HEK293 (cell line): ENCODE measurements at regions not wholly inside any gene's neighbourhood (a gene's known extent, or its start where the extent isn't known, plus 50 kb on each side); places are given as distances from the start of the nearest gene placed in this dataset.

ENCODE experiments used
- BCL11A ChIP-seq: fragments of 450-650 bp; formaldehyde crosslinking; IDR thresholded peaks from 2 replicates; pipeline ENCODE4 v1.5.1; 2016; ENCODE audit warnings: low read depth, missing biosample characterization, missing genetic modification characterization
- EGR2 ChIP-seq: fragments of 450-650 bp; formaldehyde crosslinking; IDR thresholded peaks from 2 replicates; pipeline ENCODE4 v1.5.1; 2016; ENCODE audit warnings: low read depth, missing biosample characterization, missing genetic modification characterization
- FEZF1 ChIP-seq: fragments of 450-650 bp; formaldehyde crosslinking; IDR thresholded peaks from 2 replicates; pipeline ENCODE4 v1.5.1; 2016; ENCODE audit warnings: missing biosample characterization, missing genetic modification characterization
- GLIS1 ChIP-seq: fragments of 450-650 bp; formaldehyde crosslinking; IDR thresholded peaks from 2 replicates; pipeline ENCODE4 v1.5.1; 2016; ENCODE audit warnings: missing biosample characterization, missing genetic modification characterization
- HOXC10 ChIP-seq: sonication (generic); formaldehyde crosslinking; IDR thresholded peaks from 2 replicates; pipeline ENCODE4 v1.8.1; 2023; ENCODE audit warnings: mild to moderate bottlenecking, missing genetic modification reagents
- IKZF3 ChIP-seq: fragments of 450-650 bp; IDR thresholded peaks from 2 replicates; pipeline ENCODE4 v1.5.0; 2018; ENCODE audit warnings: missing biosample characterization, mild to moderate bottlenecking, missing genetic modification characterization, moderate library complexity
- KLF10 ChIP-seq: fragments of 450-650 bp; IDR thresholded peaks from 2 replicates; pipeline ENCODE4 v1.5.1; 2018; ENCODE audit warnings: missing biosample characterization, mild to moderate bottlenecking, missing genetic modification characterization
- MEIS1 ChIP-seq: sonication (generic); formaldehyde crosslinking; IDR thresholded peaks from 2 replicates; pipeline ENCODE4 v1.8.1; 2022; ENCODE audit warnings: missing genetic modification reagents, mild to moderate bottlenecking, borderline replicate concordance
- MZF1 ChIP-seq: fragments of 450-650 bp; formaldehyde crosslinking; IDR thresholded peaks from 2 replicates; pipeline ENCODE4 v1.5.1; 2017; ENCODE audit warnings: missing biosample characterization, missing genetic modification characterization, borderline replicate concordance
- RBAK ChIP-seq: fragments of 450-650 bp; formaldehyde crosslinking; IDR thresholded peaks from 2 replicates; pipeline ENCODE4 v1.5.1; 2016; ENCODE audit warnings: missing biosample characterization, missing genetic modification characterization
- REPIN1 ChIP-seq: fragments of 450-650 bp; formaldehyde crosslinking; IDR thresholded peaks from 2 replicates; pipeline ENCODE4 v1.5.1; 2017; ENCODE audit warnings: missing biosample characterization, missing genetic modification characterization, low read depth
- SP2 ChIP-seq: fragments of 450-650 bp; formaldehyde crosslinking; IDR thresholded peaks from 2 replicates; pipeline ENCODE4 v1.5.1; 2016; ENCODE audit warnings: missing biosample characterization, missing genetic modification characterization
- TCF7L2 ChIP-seq: IDR thresholded peaks from 2 replicates; pipeline ENCODE4 v1.6.1; 2011; ENCODE audit warnings: low read depth, mild to moderate bottlenecking, inconsistent platforms, low read length, moderate library complexity, borderline replicate concordance
- TRIM28 ChIP-seq: IDR thresholded peaks from 2 replicates; pipeline ENCODE4 v1.6.1; 2011; ENCODE audit warnings: low read length, control low read depth, borderline replicate concordance
- YY2 ChIP-seq: fragments of 450-650 bp; formaldehyde crosslinking; IDR thresholded peaks from 2 replicates; pipeline ENCODE4 v1.5.1; 2016; ENCODE audit warnings: missing biosample characterization, missing genetic modification characterization
- ZBTB1 ChIP-seq: fragments of 450-650 bp; formaldehyde crosslinking; IDR thresholded peaks from 2 replicates; pipeline ENCODE4 v1.5.1; 2016; ENCODE audit warnings: missing biosample characterization, missing genetic modification characterization
- ZBTB20 ChIP-seq: fragments of 450-650 bp; formaldehyde crosslinking; IDR thresholded peaks from 2 replicates; pipeline ENCODE4 v1.5.1; 2016; ENCODE audit warnings: missing biosample characterization, missing genetic modification characterization
- ZEB2 ChIP-seq: fragments of 450-650 bp; formaldehyde crosslinking; IDR thresholded peaks from 2 replicates; pipeline ENCODE4 v1.5.1; 2016; ENCODE audit warnings: missing biosample characterization, missing genetic modification characterization
- ZFHX2 ChIP-seq: fragments of 450-650 bp; formaldehyde crosslinking; conservative IDR thresholded peaks from 2 replicates; pipeline ENCODE4 v1.5.1; 2016; ENCODE audit warnings: missing biosample characterization, missing genetic modification characterization
- ZFP3 ChIP-seq: fragments of 450-650 bp; formaldehyde crosslinking; IDR thresholded peaks from 2 replicates; pipeline ENCODE4 v1.5.1; 2016; ENCODE audit warnings: low read depth, missing biosample characterization, missing genetic modification characterization
- ZFP37 ChIP-seq: fragments of 450-650 bp; formaldehyde crosslinking; IDR thresholded peaks from 2 replicates; pipeline ENCODE4 v1.5.1; 2016; ENCODE audit warnings: missing biosample characterization, missing genetic modification characterization
- ZFP69B ChIP-seq: fragments of 450-650 bp; formaldehyde crosslinking; IDR thresholded peaks from 2 replicates; pipeline ENCODE4 v1.5.1; 2016; ENCODE audit warnings: missing biosample characterization, missing genetic modification characterization
- ZIC2 ChIP-seq: fragments of 450-650 bp; formaldehyde crosslinking; IDR thresholded peaks from 2 replicates; pipeline ENCODE4 v1.5.1; 2016; ENCODE audit warnings: missing biosample characterization, missing genetic modification characterization
- ZNF146 ChIP-seq: fragments of 450-650 bp; formaldehyde crosslinking; IDR thresholded peaks from 2 replicates; pipeline ENCODE4 v1.5.1; 2016; ENCODE audit warnings: missing biosample characterization, missing genetic modification characterization
- ZNF221 ChIP-seq: fragments of 450-650 bp; formaldehyde crosslinking; IDR thresholded peaks from 2 replicates; pipeline ENCODE4 v1.5.1; 2017; ENCODE audit warnings: missing biosample characterization, missing genetic modification characterization, borderline replicate concordance
- ZNF335 ChIP-seq: fragments of 450-650 bp; formaldehyde crosslinking; conservative IDR thresholded peaks from 2 replicates; pipeline ENCODE4 v1.5.1; 2016; ENCODE audit warnings: missing biosample characterization, missing genetic modification characterization
- ZNF350 ChIP-seq: fragments of 450-650 bp; formaldehyde crosslinking; IDR thresholded peaks from 2 replicates; pipeline ENCODE4 v1.5.0; 2017; ENCODE audit warnings: missing biosample characterization, mild to moderate bottlenecking, missing genetic modification characterization
- ZNF37A ChIP-seq: fragments of 450-650 bp; IDR thresholded peaks from 2 replicates; pipeline ENCODE4 v1.5.1; 2018; ENCODE audit warnings: missing biosample characterization, missing genetic modification characterization
- ZNF394 ChIP-seq: fragments of 450-650 bp; formaldehyde crosslinking; IDR thresholded peaks from 2 replicates; pipeline ENCODE4 v1.5.1; 2016; ENCODE audit warnings: missing biosample characterization, missing genetic modification characterization, mild to moderate bottlenecking, moderate library complexity, borderline replicate concordance
- ZNF426 ChIP-seq: fragments of 450-650 bp; formaldehyde crosslinking; IDR thresholded peaks from 2 replicates; pipeline ENCODE4 v1.5.1; 2017; ENCODE audit warnings: missing biosample characterization, missing genetic modification characterization, mild to moderate bottlenecking, inconsistent platforms, moderate library complexity
- ZNF433 ChIP-seq: fragments of 450-650 bp; formaldehyde crosslinking; IDR thresholded peaks from 2 replicates; pipeline ENCODE4 v1.5.1; 2016; ENCODE audit warnings: missing biosample characterization, missing genetic modification characterization, low read depth
- ZNF530 ChIP-seq: fragments of 450-650 bp; formaldehyde crosslinking; IDR thresholded peaks from 2 replicates; pipeline ENCODE4 v1.5.1; 2016; ENCODE audit warnings: low read depth, missing biosample characterization, missing genetic modification characterization
- ZNF629 ChIP-seq: fragments of 450-650 bp; formaldehyde crosslinking; IDR thresholded peaks from 2 replicates; pipeline ENCODE4 v1.5.1; 2017; ENCODE audit warnings: missing biosample characterization, missing genetic modification characterization
- ZNF670 ChIP-seq: fragments of 450-650 bp; formaldehyde crosslinking; IDR thresholded peaks from 2 replicates; pipeline ENCODE4 v1.5.1; 2016; ENCODE audit warnings: missing biosample characterization, missing genetic modification characterization, low read depth
- ZNF76 ChIP-seq: fragments of 450-650 bp; formaldehyde crosslinking; IDR thresholded peaks from 2 replicates; pipeline ENCODE4; 2016; ENCODE audit warnings: low read depth, missing biosample characterization, missing genetic modification characterization, borderline replicate concordance
- ZNF776 ChIP-seq: fragments of 450-650 bp; formaldehyde crosslinking; IDR thresholded peaks from 2 replicates; pipeline ENCODE4 v1.5.0; 2017; ENCODE audit warnings: missing biosample characterization, missing genetic modification characterization, borderline replicate concordance
- ZNF777 ChIP-seq: fragments of 450-650 bp; formaldehyde crosslinking; IDR thresholded peaks from 2 replicates; pipeline ENCODE4 v1.5.1; 2017; ENCODE audit warnings: missing biosample characterization, missing genetic modification characterization, borderline replicate concordance
- ZNF791 ChIP-seq: fragments of 450-650 bp; formaldehyde crosslinking; IDR thresholded peaks from 2 replicates; pipeline ENCODE4 v1.5.1; 2016; ENCODE audit warnings: missing biosample characterization, missing genetic modification characterization
- ZSCAN23 ChIP-seq: fragments of 450-650 bp; formaldehyde crosslinking; IDR thresholded peaks from 2 replicates; pipeline ENCODE4 v1.5.1; 2016; ENCODE audit warnings: missing biosample characterization, missing genetic modification characterization
- ZSCAN30 ChIP-seq: fragments of 450-650 bp; IDR thresholded peaks from 2 replicates; pipeline ENCODE4 v1.5.1; 2018; ENCODE audit warnings: missing biosample characterization, mild to moderate bottlenecking, missing genetic modification characterization, moderate library complexity
- TF ChIP-seq, protein P1 (sequence below): fragments of 450-650 bp; IDR thresholded peaks from 2 replicates; pipeline ENCODE4 v1.5.1; 2018; ENCODE audit warnings: missing biosample characterization, mild to moderate bottlenecking, missing genetic modification characterization
- TF ChIP-seq, protein P2 (sequence below): fragments of 450-650 bp; formaldehyde crosslinking; IDR thresholded peaks from 2 replicates; pipeline ENCODE4 v1.5.1; 2017; ENCODE audit warnings: missing biosample characterization, missing genetic modification characterization

DNA sequence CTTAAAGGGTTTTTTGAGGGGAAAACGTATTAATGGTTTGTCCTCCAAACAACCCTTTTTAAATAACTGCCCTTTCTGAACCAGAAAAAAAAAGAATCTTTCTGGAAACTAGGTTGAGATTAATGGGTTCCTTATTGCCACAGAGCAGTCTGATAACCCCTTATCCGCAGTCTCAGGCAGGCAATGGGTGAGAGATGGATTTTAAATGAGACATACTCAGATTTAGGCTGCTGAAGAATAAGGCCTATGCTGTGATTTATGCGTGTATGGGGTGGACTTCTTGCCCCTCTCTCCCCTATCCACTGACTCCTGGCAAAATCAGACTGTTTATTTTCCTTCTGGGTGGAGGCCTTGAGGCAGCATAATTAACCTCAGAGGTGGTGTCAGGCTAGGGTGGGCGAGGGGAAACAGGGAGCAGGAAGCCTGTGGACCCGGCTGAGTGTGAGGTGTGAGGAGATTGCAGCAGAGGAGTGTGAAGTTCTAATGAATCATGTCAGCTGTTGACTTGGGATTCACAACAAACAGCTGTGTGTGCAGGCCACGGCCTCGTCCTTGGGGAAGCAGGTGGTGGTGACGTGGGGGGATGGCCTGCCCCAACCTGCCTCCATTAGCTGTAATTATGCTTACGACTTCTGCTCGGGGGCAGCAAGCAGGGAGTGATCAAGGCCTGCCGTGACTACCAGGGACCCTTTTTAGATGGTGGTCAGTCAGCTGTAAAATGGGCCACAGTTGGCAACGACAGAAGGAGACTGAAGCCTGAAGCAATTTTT, 196.4 kb downstream of the SEMA6A start (continued):
- no peak for TF ChIP-seq ZNF146 (tag by site-specific recombination)
- no peak for TF ChIP-seq ZNF350 (tag by site-specific recombination)
- TF ChIP-seq FEZF1, result peak; percentile 93
- no peak for TF ChIP-seq MZF1 (tag by site-specific recombination)
- no peak for TF ChIP-seq YY2
- no peak; the same call in 1 of the 2 replicates for TF ChIP-seq ZFP3 (tag by site-specific recombination)
- TF ChIP-seq TCF7L2, result peak; percentile 63; the same call in 1 of the 2 replicates
- no peak for TF ChIP-seq RBAK (tag by site-specific recombination)
- TF ChIP-seq GLIS1 (tag by site-specific recombination), result no peak
- TF ChIP-seq ZBTB1 (tag by site-specific recombination), result no peak
- TF ChIP-seq ZIC2 (tag by site-specific recombination), result peak; percentile 94
- TF ChIP-seq ZNF221 (tag by site-specific recombination), result no peak
- TF ChIP-seq ZBTB20 (tag by site-specific recombination), result peak; percentile 31; the same call in 1 of the 2 replicates
- TF ChIP-seq ZNF433 (tag by site-specific recombination), result no peak
- TF ChIP-seq ZSCAN23 (tag by site-specific recombination), result no peak
- TF ChIP-seq ZNF530, result no peak
- TF ChIP-seq ZNF629 (tag by site-specific recombination), result peak; percentile 78
- TF ChIP-seq ZEB2, result peak; percentile 53; the same call in 1 of the 2 replicates
- TF ChIP-seq ZFP69B (tag by site-specific recombination), result peak; percentile 70
- no peak for TF ChIP-seq EGR2 (tag by site-specific recombination)
- peak; percentile 84 for TF ChIP-seq ZSCAN30 (tag by site-specific recombination)
- TF ChIP-seq ZFP37, result no peak
- TF ChIP-seq ZNF394 (tag by site-specific recombination), result no peak; the same call in 1 of the 2 replicates
- no peak for TF ChIP-seq REPIN1
- TF ChIP-seq, protein P1, sequence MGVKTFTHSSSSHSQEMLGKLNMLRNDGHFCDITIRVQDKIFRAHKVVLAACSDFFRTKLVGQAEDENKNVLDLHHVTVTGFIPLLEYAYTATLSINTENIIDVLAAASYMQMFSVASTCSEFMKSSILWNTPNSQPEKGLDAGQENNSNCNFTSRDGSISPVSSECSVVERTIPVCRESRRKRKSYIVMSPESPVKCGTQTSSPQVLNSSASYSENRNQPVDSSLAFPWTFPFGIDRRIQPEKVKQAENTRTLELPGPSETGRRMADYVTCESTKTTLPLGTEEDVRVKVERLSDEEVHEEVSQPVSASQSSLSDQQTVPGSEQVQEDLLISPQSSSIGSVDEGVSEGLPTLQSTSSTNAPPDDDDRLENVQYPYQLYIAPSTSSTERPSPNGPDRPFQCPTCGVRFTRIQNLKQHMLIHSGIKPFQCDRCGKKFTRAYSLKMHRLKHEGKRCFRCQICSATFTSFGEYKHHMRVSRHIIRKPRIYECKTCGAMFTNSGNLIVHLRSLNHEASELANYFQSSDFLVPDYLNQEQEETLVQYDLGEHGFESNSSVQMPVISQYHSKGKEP (tag by site-specific recombination), result no peak
- no peak for TF ChIP-seq ZNF791 (tag by site-specific recombination)
- no peak for TF ChIP-seq ZNF37A (tag by site-specific recombination)
- peak; percentile 46; the same call in 1 of the 2 replicates for TF ChIP-seq ZFHX2 (tag by site-specific recombination)
- TF ChIP-seq IKZF3, result peak; percentile 42; the same call in 1 of the 2 replicates
- TF ChIP-seq ZNF777 (tag by site-specific recombination), result no peak
- TF ChIP-seq SP2, result peak; percentile 21; the same call in 1 of the 2 replicates
- no peak for TF ChIP-seq ZNF76 (tag by site-specific recombination)
- TF ChIP-seq ZNF776 (tag by site-specific recombination), result no peak
- peak; percentile 28; the same call in 1 of the 2 replicates for TF ChIP-seq ZNF335 (tag by site-specific recombination)
- peak; percentile 47; the same call in 1 of the 2 replicates for TF ChIP-seq KLF10
- TF ChIP-seq, protein P2, sequence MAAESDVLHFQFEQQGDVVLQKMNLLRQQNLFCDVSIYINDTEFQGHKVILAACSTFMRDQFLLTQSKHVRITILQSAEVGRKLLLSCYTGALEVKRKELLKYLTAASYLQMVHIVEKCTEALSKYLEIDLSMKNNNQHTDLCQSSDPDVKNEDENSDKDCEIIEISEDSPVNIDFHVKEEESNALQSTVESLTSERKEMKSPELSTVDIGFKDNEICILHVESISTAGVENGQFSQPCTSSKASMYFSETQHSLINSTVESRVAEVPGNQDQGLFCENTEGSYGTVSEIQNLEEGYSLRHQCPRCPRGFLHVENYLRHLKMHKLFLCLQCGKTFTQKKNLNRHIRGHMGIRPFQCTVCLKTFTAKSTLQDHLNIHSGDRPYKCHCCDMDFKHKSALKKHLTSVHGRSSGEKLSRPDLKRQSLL (tag by site-specific recombination), result no peak
- TF ChIP-seq ZNF426, result no peak
- no peak for TF ChIP-seq ZNF670 (tag by site-specific recombination)
- no peak for TF ChIP-seq HOXC10
- no peak for TF ChIP-seq BCL11A
- TF ChIP-seq TRIM28, result peak; percentile 95
- no peak for TF ChIP-seq MEIS1 (CRISPR knock-in tag)
